GM21576 (cell line): ENCODE measurements at regions not wholly inside any gene's neighbourhood (a gene's known extent, or its start where the extent isn't known, plus 50 kb on each side); places are given as distances from the start of the nearest gene placed in this dataset.

ENCODE experiments used
- ATAC-seq: cut with Tn5 transposase; IDR thresholded peaks from one replicate; pipeline ENCODE4 v1.9.1; 2021; ENCODE audit warnings: mild to moderate bottlenecking, moderate library complexity; ENCODE audit not compliant: unreplicated experiment

GRCh38 chr6:102389994-102390393, 996.5 kb downstream of the GRIK2 start:
- no peak for ATAC-seq

GRCh38 chr6:102387326-102388033, 994.0 kb downstream of the GRIK2 start:
- no peak for ATAC-seq

- ATAC-seq: no peak
Measured at GRCh38 chr6:102381203-102381602, 987.7 kb downstream of the GRIK2 start.

GRCh38 chr6:102356170-102356569, 962.7 kb downstream of the GRIK2 start:
- no peak for ATAC-seq

GRCh38 chr6:102355578-102355977, 962.1 kb downstream of the GRIK2 start:
- ATAC-seq: no peak

GRCh38 chr6:102352552-102352951, 959.0 kb downstream of the GRIK2 start:
- no peak for ATAC-seq

GRCh38 chr6:102344769-102345168, 951.3 kb downstream of the GRIK2 start:
- ATAC-seq: no peak

- no peak for ATAC-seq
Measured at GRCh38 chr6:102340311-102340710, 946.8 kb downstream of the GRIK2 start.

GRCh38 chr6:102333736-102334135, 940.2 kb downstream of the GRIK2 start:
- no peak for ATAC-seq

GRCh38 chr6:102327697-102328225, 934.3 kb downstream of the GRIK2 start:
- ATAC-seq: no peak

GRCh38 chr6:102313699-102314098, 920.2 kb downstream of the GRIK2 start:
- no peak for ATAC-seq

- ATAC-seq: no peak
Measured at GRCh38 chr6:102309700-102310099, 916.2 kb downstream of the GRIK2 start.

GRCh38 chr6:102300350-102300749, 906.8 kb downstream of the GRIK2 start:
- ATAC-seq: no peak

GRCh38 chr6:102298051-102298450, 904.5 kb downstream of the GRIK2 start:
- ATAC-seq: no peak
